B cell (primary cell): ENCODE measurements at regions not wholly inside any gene's neighbourhood (a gene's known extent, or its start where the extent isn't known, plus 50 kb on each side); places are given as distances from the start of the nearest gene placed in this dataset.

Experiments used
- EZH2 ChIP-seq: IDR thresholded peaks from 2 replicates; pipeline ENCODE4 v1.6.1; 2012; ENCODE audit warnings: borderline replicate concordance, low read depth, mild to moderate bottlenecking, moderate library complexity, low read length; ENCODE audit not compliant: insufficient read depth, poor library complexity, severe bottlenecking
- TF ChIP-seq, protein P1 (sequence below): fragments of 200-600 bp; IDR thresholded peaks from one replicate; pipeline ENCODE4 v1.8.0; 2022; ENCODE audit warnings: antibody characterized with exemption, mild to moderate bottlenecking

- TF ChIP-seq, protein P1, sequence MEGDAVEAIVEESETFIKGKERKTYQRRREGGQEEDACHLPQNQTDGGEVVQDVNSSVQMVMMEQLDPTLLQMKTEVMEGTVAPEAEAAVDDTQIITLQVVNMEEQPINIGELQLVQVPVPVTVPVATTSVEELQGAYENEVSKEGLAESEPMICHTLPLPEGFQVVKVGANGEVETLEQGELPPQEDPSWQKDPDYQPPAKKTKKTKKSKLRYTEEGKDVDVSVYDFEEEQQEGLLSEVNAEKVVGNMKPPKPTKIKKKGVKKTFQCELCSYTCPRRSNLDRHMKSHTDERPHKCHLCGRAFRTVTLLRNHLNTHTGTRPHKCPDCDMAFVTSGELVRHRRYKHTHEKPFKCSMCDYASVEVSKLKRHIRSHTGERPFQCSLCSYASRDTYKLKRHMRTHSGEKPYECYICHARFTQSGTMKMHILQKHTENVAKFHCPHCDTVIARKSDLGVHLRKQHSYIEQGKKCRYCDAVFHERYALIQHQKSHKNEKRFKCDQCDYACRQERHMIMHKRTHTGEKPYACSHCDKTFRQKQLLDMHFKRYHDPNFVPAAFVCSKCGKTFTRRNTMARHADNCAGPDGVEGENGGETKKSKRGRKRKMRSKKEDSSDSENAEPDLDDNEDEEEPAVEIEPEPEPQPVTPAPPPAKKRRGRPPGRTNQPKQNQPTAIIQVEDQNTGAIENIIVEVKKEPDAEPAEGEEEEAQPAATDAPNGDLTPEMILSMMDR, result no peak
- TF ChIP-seq EZH2, result no peak
Observed at GRCh38 chr2:114134146-114134545, 244.3 kb downstream of the ACTR3 start.
